Upper lobe of left lung (tissue), 4 donors: ENCODE measurements at regions not wholly inside any gene's neighbourhood (a gene's known extent, or its start where the extent isn't known, plus 50 kb on each side); places are given as distances from the start of the nearest gene placed in this dataset.

ENCODE experiments used
- CTCF ChIP-seq, 6 experiments: fragments of 450-650 bp in 4 of 6; fragments of 200-600 bp in 2 of 6; sonication (generic) in 2 of 6; IDR thresholded peaks; one replicate each; pipeline ENCODE4 v1.5.1; 2016 to 2019; ENCODE audit warnings: antibody characterized with exemption in 6 of 6
- POLR2A ChIP-seq, 4 donors: fragments of 450-650 bp; IDR thresholded peaks; one replicate each; pipeline ENCODE4 v1.5.1; 2016 to 2017; ENCODE audit warnings: antibody characterized with exemption in 4 of 4, mild to moderate bottlenecking in 2 of 4
- POLR2AphosphoS5 ChIP-seq, 2 donors: sonication (generic); formaldehyde crosslinking; IDR thresholded peaks; one replicate each; pipeline ENCODE4 v1.5.1; 2017; ENCODE audit warnings: antibody characterized with exemption in 2 of 2

GRCh38 chr20:21609221-21609620 is 95.4 kb upstream of the NKX2-2 start:
- TF ChIP-seq POLR2AphosphoS5 (IDR thresholded peaks at IDR 0.05) (no peak), POLR2A (IDR thresholded peaks at IDR 0.05) (no peak), CTCF (IDR thresholded peaks at IDR 0.05) (no peak)
